HEK293 (cell line): ENCODE measurements at regions not wholly inside any gene's neighbourhood (a gene's known extent, or its start where the extent isn't known, plus 50 kb on each side); places are given as distances from the start of the nearest gene placed in this dataset.

ENCODE experiments used
- YY2 ChIP-seq: fragments of 450-650 bp; formaldehyde crosslinking; IDR thresholded peaks from 2 replicates; pipeline ENCODE4 v1.5.1; 2016; ENCODE audit warnings: missing biosample characterization, missing genetic modification characterization
- ZBTB21 ChIP-seq: fragments of 450-650 bp; formaldehyde crosslinking; IDR thresholded peaks from 2 replicates; pipeline ENCODE4 v1.5.1; 2017; ENCODE audit warnings: missing biosample characterization, missing genetic modification characterization
- ZNF114 ChIP-seq: fragments of 450-650 bp; formaldehyde crosslinking; IDR thresholded peaks from 2 replicates; pipeline ENCODE4 v1.5.0; 2017; ENCODE audit warnings: missing biosample characterization, missing genetic modification characterization
- ZNF121 ChIP-seq: fragments of 450-650 bp; formaldehyde crosslinking; IDR thresholded peaks from 2 replicates; pipeline ENCODE4 v1.5.1; 2016; ENCODE audit warnings: missing biosample characterization, missing genetic modification characterization
- ZNF274 ChIP-seq, 2 experiments: fragments of 200-500 bp in 1 of 2; fragments of 450-650 bp in 1 of 2; sonication (Bioruptor generic) in 1 of 2; formaldehyde crosslinking in 1 of 2; IDR thresholded peaks; 2 replicates each; pipeline versions ENCODE4 v1.5.1 to v1.6.1; 2014 to 2016; ENCODE audit warnings: borderline replicate concordance in 1 of 2, inconsistent platforms in 1 of 2, low read length in 1 of 2, missing biosample characterization in 1 of 2, missing genetic modification characterization in 1 of 2
- ZNF426 ChIP-seq: fragments of 450-650 bp; formaldehyde crosslinking; IDR thresholded peaks from 2 replicates; pipeline ENCODE4 v1.5.1; 2017; ENCODE audit warnings: missing biosample characterization, missing genetic modification characterization, mild to moderate bottlenecking, inconsistent platforms, moderate library complexity
- ZNF610 ChIP-seq: fragments of 450-650 bp; formaldehyde crosslinking; IDR thresholded peaks from 2 replicates; pipeline ENCODE4 v1.5.1; 2016; ENCODE audit warnings: missing biosample characterization, missing genetic modification characterization, borderline replicate concordance
- ZNF660 ChIP-seq: fragments of 450-650 bp; IDR thresholded peaks from 2 replicates; pipeline ENCODE4 v1.5.1; 2018; ENCODE audit warnings: missing biosample characterization, mild to moderate bottlenecking, missing genetic modification characterization
- TF ChIP-seq, protein P1 (sequence below): fragments of 450-650 bp; formaldehyde crosslinking; IDR thresholded peaks from 2 replicates; pipeline ENCODE4 v1.5.1; 2016; ENCODE audit warnings: missing biosample characterization, missing genetic modification characterization
- TF ChIP-seq, protein P2 (sequence below): fragments of 450-650 bp; formaldehyde crosslinking; IDR thresholded peaks from 2 replicates; pipeline ENCODE4 v1.5.1; 2016; ENCODE audit warnings: missing biosample characterization, missing genetic modification characterization
- TF ChIP-seq, protein P3 (sequence below): fragments of 450-650 bp; formaldehyde crosslinking; IDR thresholded peaks from 2 replicates; pipeline ENCODE4 v1.5.1; 2017; ENCODE audit warnings: missing biosample characterization, missing genetic modification characterization
- TF ChIP-seq, protein P4 (sequence below): fragments of 450-650 bp; formaldehyde crosslinking; IDR thresholded peaks from 2 replicates; pipeline ENCODE4 v1.5.1; 2017; ENCODE audit warnings: missing biosample characterization, mild to moderate bottlenecking, missing genetic modification characterization, moderate library complexity
- TF ChIP-seq, protein P5 (sequence below): fragments of 450-650 bp; formaldehyde crosslinking; IDR thresholded peaks from 2 replicates; pipeline ENCODE4 v1.5.1; 2017; ENCODE audit warnings: missing biosample characterization, missing genetic modification characterization
- TF ChIP-seq, protein P6 (sequence below): fragments of 450-650 bp; IDR thresholded peaks from 2 replicates; pipeline ENCODE4 v1.5.1; 2018; ENCODE audit warnings: missing biosample characterization, mild to moderate bottlenecking, missing genetic modification characterization
- TF ChIP-seq, protein P7 (sequence below): fragments of 450-650 bp; formaldehyde crosslinking; IDR thresholded peaks from 2 replicates; pipeline ENCODE4 v1.5.1; 2016; ENCODE audit warnings: missing biosample characterization, missing genetic modification characterization
- TF ChIP-seq, protein P8 (sequence below): fragments of 450-650 bp; formaldehyde crosslinking; IDR thresholded peaks from 2 replicates; pipeline ENCODE4 v1.5.1; 2016; ENCODE audit warnings: missing biosample characterization, missing genetic modification characterization
- TF ChIP-seq, protein P9 (sequence below): fragments of 450-650 bp; formaldehyde crosslinking; IDR thresholded peaks from 2 replicates; pipeline ENCODE4 v1.5.1; 2017; ENCODE audit warnings: missing biosample characterization, missing genetic modification characterization
- TF ChIP-seq, protein P10 (sequence below): fragments of 450-650 bp; formaldehyde crosslinking; IDR thresholded peaks from 2 replicates; pipeline ENCODE4 v1.5.1; 2017; ENCODE audit warnings: missing biosample characterization, missing genetic modification characterization

DNA sequence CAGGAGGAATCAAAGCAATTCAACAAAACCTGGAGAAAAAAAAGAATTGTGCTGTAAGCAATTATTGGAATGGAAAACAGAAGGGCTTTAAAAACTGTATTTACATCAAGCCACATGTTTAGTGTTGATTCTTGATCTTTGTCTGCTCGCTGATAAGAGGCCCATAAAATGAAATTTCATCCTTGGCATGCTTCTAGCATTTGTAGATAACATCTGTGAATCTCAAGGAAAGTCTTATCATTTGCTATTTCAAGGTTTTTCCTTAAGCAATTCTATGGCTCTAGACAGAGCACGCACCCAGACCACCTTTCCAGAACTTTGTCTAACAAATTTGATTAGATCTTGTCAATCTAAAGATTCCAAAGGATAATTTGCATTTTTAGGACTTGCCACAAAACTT lies 181.0 kb upstream of the FGGY start (continued):
- TF ChIP-seq, protein P1, sequence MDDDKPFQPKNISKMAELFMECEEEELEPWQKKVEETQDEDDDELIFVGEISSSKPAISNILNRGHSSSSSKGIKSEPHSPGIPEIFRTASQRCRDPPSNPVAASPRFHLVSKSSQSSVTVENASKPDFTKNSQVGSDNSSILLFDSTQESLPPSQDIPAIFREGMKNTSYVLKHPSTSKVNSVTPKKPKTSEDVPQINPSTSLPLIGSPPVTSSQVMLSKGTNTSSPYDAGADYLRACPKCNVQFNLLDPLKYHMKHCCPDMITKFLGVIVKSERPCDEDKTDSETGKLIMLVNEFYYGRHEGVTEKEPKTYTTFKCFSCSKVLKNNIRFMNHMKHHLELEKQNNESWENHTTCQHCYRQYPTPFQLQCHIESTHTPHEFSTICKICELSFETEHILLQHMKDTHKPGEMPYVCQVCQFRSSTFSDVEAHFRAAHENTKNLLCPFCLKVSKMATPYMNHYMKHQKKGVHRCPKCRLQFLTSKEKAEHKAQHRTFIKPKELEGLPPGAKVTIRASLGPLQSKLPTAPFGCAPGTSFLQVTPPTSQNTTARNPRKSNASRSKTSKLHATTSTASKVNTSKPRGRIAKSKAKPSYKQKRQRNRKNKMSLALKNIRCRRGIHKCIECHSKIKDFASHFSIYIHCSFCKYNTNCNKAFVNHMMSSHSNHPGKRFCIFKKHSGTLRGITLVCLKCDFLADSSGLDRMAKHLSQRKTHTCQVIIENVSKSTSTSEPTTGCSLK (tag by site-specific recombination) = no peak
- TF ChIP-seq, protein P2, sequence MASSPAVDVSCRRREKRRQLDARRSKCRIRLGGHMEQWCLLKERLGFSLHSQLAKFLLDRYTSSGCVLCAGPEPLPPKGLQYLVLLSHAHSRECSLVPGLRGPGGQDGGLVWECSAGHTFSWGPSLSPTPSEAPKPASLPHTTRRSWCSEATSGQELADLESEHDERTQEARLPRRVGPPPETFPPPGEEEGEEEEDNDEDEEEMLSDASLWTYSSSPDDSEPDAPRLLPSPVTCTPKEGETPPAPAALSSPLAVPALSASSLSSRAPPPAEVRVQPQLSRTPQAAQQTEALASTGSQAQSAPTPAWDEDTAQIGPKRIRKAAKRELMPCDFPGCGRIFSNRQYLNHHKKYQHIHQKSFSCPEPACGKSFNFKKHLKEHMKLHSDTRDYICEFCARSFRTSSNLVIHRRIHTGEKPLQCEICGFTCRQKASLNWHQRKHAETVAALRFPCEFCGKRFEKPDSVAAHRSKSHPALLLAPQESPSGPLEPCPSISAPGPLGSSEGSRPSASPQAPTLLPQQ = 0 out of 2 replicates have a peak, but pooled peaks have one; percentile 45
- no peak for TF ChIP-seq ZNF114 (tag by site-specific recombination)
- TF ChIP-seq, protein P3, sequence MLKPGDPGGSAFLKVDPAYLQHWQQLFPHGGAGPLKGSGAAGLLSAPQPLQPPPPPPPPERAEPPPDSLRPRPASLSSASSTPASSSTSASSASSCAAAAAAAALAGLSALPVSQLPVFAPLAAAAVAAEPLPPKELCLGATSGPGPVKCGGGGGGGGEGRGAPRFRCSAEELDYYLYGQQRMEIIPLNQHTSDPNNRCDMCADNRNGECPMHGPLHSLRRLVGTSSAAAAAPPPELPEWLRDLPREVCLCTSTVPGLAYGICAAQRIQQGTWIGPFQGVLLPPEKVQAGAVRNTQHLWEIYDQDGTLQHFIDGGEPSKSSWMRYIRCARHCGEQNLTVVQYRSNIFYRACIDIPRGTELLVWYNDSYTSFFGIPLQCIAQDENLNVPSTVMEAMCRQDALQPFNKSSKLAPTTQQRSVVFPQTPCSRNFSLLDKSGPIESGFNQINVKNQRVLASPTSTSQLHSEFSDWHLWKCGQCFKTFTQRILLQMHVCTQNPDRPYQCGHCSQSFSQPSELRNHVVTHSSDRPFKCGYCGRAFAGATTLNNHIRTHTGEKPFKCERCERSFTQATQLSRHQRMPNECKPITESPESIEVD (tag by site-specific recombination) = peak; percentile 94
- TF ChIP-seq, protein P4, sequence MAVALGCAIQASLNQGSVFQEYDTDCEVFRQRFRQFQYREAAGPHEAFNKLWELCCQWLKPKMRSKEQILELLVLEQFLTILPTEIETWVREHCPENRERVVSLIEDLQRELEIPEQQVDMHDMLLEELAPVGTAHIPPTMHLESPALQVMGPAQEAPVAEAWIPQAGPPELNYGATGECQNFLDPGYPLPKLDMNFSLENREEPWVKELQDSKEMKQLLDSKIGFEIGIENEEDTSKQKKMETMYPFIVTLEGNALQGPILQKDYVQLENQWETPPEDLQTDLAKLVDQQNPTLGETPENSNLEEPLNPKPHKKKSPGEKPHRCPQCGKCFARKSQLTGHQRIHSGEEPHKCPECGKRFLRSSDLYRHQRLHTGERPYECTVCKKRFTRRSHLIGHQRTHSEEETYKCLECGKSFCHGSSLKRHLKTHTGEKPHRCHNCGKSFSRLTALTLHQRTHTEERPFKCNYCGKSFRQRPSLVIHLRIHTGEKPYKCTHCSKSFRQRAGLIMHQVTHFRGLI (tag by site-specific recombination) = no peak
- TF ChIP-seq, protein P5, sequence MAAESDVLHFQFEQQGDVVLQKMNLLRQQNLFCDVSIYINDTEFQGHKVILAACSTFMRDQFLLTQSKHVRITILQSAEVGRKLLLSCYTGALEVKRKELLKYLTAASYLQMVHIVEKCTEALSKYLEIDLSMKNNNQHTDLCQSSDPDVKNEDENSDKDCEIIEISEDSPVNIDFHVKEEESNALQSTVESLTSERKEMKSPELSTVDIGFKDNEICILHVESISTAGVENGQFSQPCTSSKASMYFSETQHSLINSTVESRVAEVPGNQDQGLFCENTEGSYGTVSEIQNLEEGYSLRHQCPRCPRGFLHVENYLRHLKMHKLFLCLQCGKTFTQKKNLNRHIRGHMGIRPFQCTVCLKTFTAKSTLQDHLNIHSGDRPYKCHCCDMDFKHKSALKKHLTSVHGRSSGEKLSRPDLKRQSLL = no peak
- no peak for TF ChIP-seq ZNF274 (IDR thresholded peaks at IDR 0.05; ENCODE audit: low read length)
- no peak for TF ChIP-seq ZNF274 (tag by site-specific recombination; IDR thresholded peaks at IDR 0.05; ENCODE audit: borderline replicate concordance)
- no peak for TF ChIP-seq ZNF660 (tag by site-specific recombination)
- TF ChIP-seq ZNF121 (tag by site-specific recombination) = no peak
- TF ChIP-seq ZBTB21 (tag by site-specific recombination) = no peak
- TF ChIP-seq, protein P6, sequence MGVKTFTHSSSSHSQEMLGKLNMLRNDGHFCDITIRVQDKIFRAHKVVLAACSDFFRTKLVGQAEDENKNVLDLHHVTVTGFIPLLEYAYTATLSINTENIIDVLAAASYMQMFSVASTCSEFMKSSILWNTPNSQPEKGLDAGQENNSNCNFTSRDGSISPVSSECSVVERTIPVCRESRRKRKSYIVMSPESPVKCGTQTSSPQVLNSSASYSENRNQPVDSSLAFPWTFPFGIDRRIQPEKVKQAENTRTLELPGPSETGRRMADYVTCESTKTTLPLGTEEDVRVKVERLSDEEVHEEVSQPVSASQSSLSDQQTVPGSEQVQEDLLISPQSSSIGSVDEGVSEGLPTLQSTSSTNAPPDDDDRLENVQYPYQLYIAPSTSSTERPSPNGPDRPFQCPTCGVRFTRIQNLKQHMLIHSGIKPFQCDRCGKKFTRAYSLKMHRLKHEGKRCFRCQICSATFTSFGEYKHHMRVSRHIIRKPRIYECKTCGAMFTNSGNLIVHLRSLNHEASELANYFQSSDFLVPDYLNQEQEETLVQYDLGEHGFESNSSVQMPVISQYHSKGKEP (tag by site-specific recombination) = peak; percentile 25; the same call in 1 of the 2 replicates
- TF ChIP-seq, protein P7, sequence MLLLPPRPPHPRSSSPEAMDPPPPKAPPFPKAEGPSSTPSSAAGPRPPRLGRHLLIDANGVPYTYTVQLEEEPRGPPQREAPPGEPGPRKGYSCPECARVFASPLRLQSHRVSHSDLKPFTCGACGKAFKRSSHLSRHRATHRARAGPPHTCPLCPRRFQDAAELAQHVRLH (tag by site-specific recombination) = peak; percentile 23; the same call in 1 of the 2 replicates
- TF ChIP-seq, protein P8, sequence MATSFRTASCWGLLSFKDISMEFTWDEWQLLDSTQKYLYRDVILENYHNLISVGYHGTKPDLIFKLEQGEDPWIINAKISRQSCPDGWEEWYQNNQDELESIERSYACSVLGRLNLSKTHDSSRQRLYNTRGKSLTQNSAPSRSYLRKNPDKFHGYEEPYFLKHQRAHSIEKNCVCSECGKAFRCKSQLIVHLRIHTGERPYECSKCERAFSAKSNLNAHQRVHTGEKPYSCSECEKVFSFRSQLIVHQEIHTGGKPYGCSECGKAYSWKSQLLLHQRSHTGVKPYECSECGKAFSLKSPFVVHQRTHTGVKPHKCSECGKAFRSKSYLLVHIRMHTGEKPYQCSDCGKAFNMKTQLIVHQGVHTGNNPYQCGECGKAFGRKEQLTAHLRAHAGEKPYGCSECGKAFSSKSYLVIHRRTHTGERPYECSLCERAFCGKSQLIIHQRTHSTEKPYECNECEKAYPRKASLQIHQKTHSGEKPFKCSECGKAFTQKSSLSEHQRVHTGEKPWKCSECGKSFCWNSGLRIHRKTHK (tag by site-specific recombination) = no peak
- no peak for TF ChIP-seq YY2
- TF ChIP-seq ZNF610 (tag by site-specific recombination) = no peak
- TF ChIP-seq, protein P9, sequence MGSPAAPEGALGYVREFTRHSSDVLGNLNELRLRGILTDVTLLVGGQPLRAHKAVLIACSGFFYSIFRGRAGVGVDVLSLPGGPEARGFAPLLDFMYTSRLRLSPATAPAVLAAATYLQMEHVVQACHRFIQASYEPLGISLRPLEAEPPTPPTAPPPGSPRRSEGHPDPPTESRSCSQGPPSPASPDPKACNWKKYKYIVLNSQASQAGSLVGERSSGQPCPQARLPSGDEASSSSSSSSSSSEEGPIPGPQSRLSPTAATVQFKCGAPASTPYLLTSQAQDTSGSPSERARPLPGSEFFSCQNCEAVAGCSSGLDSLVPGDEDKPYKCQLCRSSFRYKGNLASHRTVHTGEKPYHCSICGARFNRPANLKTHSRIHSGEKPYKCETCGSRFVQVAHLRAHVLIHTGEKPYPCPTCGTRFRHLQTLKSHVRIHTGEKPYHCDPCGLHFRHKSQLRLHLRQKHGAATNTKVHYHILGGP = peak; percentile 71
- TF ChIP-seq, protein P10, sequence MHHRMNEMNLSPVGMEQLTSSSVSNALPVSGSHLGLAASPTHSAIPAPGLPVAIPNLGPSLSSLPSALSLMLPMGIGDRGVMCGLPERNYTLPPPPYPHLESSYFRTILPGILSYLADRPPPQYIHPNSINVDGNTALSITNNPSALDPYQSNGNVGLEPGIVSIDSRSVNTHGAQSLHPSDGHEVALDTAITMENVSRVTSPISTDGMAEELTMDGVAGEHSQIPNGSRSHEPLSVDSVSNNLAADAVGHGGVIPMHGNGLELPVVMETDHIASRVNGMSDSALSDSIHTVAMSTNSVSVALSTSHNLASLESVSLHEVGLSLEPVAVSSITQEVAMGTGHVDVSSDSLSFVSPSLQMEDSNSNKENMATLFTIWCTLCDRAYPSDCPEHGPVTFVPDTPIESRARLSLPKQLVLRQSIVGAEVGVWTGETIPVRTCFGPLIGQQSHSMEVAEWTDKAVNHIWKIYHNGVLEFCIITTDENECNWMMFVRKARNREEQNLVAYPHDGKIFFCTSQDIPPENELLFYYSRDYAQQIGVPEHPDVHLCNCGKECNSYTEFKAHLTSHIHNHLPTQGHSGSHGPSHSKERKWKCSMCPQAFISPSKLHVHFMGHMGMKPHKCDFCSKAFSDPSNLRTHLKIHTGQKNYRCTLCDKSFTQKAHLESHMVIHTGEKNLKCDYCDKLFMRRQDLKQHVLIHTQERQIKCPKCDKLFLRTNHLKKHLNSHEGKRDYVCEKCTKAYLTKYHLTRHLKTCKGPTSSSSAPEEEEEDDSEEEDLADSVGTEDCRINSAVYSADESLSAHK (tag by site-specific recombination) = peak; percentile 72; the same call in 1 of the 2 replicates
- TF ChIP-seq ZNF426 = no peak
